ENCODE measurements at regions not wholly inside any gene's neighbourhood (a gene's known extent, or its start where the extent isn't known, plus 50 kb on each side); places are given as distances from the start of the nearest gene placed in this dataset.

- no peaks in the 10 kb centered on the region for H3K9me3 ChIP-seq
- intact Hi-C loops (cut with DNase I) = no loop called here
- H3K36me3 ChIP-seq = no peaks in the 10 kb centered on the region
- H3K27me3 ChIP-seq = no peaks in the 10 kb centered on the region
- H3K4me3 ChIP-seq = no peak overlapping the region
- no peaks in the 10 kb centered on the region for H3K4me1 ChIP-seq
- no peak for TF ChIP-seq CTCF (IDR thresholded peaks at IDR 0.05)
- no peak overlapping the region for H3K27ac ChIP-seq
- no peak for DNase-seq
- H3K9ac ChIP-seq (ENCODE audit: low read depth in 2 of 2, low read length in 2 of 2) = no peak overlapping the region
These were observed 50.9 kb upstream of the NXT1 start for GRCh38 chr20:23299673-23300050.

GRCh38 chr20:23298926-23299672, 51.5 kb upstream of the NXT1 start:
- intact Hi-C loops (cut with DNase I) = no loop called here
- Histone ChIP-seq H3K4me1 (no peaks in the 10 kb centered on the region), H3K4me3 (no peak overlapping the region), H3K36me3 (no peaks in the 10 kb centered on the region), H3K9me3 (no peaks in the 10 kb centered on the region), H3K27me3 (no peaks in the 10 kb centered on the region), H3K27ac (no peak overlapping the region), H3K9ac (ENCODE audit: low read depth in 2 of 2, low read length in 2 of 2) (no peak overlapping the region)
- no peak for DNase-seq
- no peak for TF ChIP-seq CTCF (IDR thresholded peaks at IDR 0.05)

DNA sequence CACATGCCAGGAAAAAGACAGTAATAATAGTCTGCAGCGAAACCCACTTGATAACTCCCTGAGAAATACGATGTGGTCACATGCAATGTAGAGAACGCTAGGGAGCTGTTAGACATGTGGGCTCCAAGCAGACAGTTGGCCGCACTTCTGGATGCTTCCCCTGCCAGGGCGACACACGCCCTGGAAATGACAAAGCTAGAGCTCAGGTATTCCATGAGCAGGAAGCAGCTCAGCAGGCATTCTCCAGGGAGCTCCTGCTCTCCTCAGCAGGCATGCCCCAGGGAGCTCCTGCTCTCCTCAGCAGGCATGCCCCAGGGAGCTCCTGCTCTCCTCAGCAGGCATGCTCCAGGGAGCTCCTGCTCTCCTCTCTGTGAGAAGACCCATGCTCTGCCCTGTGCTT, 52.4 kb upstream of the NXT1 start:
- H3K4me1 ChIP-seq = no peaks in the 10 kb centered on the region
- H3K27ac ChIP-seq = no peak overlapping the region
- intact Hi-C loops (cut with DNase I) = no loop called here
- TF ChIP-seq CTCF (IDR thresholded peaks at IDR 0.05) = no peak
- DNase-seq = no peak
- no peaks in the 10 kb centered on the region for H3K27me3 ChIP-seq
- no peak overlapping the region for H3K9ac ChIP-seq (ENCODE audit: low read depth in 2 of 2, low read length in 2 of 2)
- H3K4me3 ChIP-seq = no peak overlapping the region
- no peaks in the 10 kb centered on the region for H3K9me3 ChIP-seq
- no peaks in the 10 kb centered on the region for H3K36me3 ChIP-seq

GRCh38 chr20:23296841-23297701, 53.5 kb upstream of the NXT1 start:
- no peak overlapping the region for H3K9ac ChIP-seq (ENCODE audit: low read depth in 2 of 2, low read length in 2 of 2)
- no peak overlapping the region for H3K27ac ChIP-seq
- H3K4me3 ChIP-seq = no peak overlapping the region
- DNase-seq = no peak
- no peaks in the 10 kb centered on the region for H3K27me3 ChIP-seq
- H3K9me3 ChIP-seq = no peaks in the 10 kb centered on the region
- intact Hi-C loops (cut with DNase I) = no loop called here
- H3K36me3 ChIP-seq = no peaks in the 10 kb centered on the region
- no peak for TF ChIP-seq CTCF (IDR thresholded peaks at IDR 0.05)
- no peaks in the 10 kb centered on the region for H3K4me1 ChIP-seq

DNA sequence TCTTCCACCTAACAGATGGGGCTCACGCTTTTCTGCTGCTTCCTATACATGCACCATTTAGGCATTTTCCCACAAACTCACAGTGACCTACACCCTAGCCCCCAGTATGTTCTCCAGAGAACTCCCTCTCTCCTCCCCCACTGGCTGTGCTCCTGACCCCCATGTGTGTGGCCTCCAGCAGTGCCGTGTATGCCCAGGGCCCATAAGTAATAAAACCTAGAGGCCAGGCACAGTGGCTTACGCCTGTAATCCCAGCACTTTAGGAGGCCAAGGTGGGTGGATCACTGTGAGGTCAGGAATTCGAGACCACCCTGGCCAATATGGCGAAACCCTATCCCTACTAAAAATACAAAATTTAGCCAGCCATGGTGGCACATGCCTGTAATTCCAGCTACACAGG, 54.7 kb upstream of the NXT1 start:
- TF ChIP-seq CTCF (IDR thresholded peaks at IDR 0.05) = no peak
- no peak for DNase-seq
- intact Hi-C loops (cut with DNase I) = no loop called here
- H3K9me3 ChIP-seq = no peaks in the 10 kb centered on the region
- no peaks in the 10 kb centered on the region for H3K4me1 ChIP-seq
- no peak overlapping the region for H3K9ac ChIP-seq (ENCODE audit: low read depth in 2 of 2, low read length in 2 of 2)
- no peak overlapping the region for H3K4me3 ChIP-seq
- H3K27ac ChIP-seq = no peak overlapping the region
- H3K27me3 ChIP-seq = no peaks in the 10 kb centered on the region
- H3K36me3 ChIP-seq = no peaks in the 10 kb centered on the region
